Spleen (tissue), 11 donors: ENCODE measurements at regions not wholly inside any gene's neighbourhood (a gene's known extent, or its start where the extent isn't known, plus 50 kb on each side); places are given as distances from the start of the nearest gene placed in this dataset.
A peak's percentile ranks its signal among the peaks of the same experiment; 100 is the strongest.

ENCODE experiments used
- DNase-seq: peaks from one replicate; pipeline ENCODE4 v3.0.0-alpha.2; 2020
- H3K27ac ChIP-seq, 8 donors: fragments of 200-600 bp; sonication (generic) in 7 of 8; 1 replicate in 4 of 8; 2 replicates in 4 of 8; pipeline versions ENCODE4 v1.5.0 to v1.8.0; 2016 to 2021; ENCODE audit warnings: inconsistent platforms in 4 of 8, mild to moderate bottlenecking in 4 of 8, moderate library complexity in 1 of 8
- H3K27me3 ChIP-seq, 7 donors: fragments of 200-600 bp; sonication (generic) in 6 of 7; replicated peaks in 1 of 7; 1 replicate in 4 of 7; 2 replicates in 3 of 7; pipeline versions ENCODE4 v1.5.0 to v1.8.0; 2016 to 2021; ENCODE audit warnings: inconsistent platforms in 3 of 7, mild to moderate bottlenecking in 1 of 7
- H3K36me3 ChIP-seq, 6 donors: fragments of 200-600 bp; sonication (generic) in 5 of 6; 1 replicate in 4 of 6; 2 replicates in 2 of 6; pipeline versions ENCODE4 v1.5.0 to v1.8.0; 2016 to 2021; ENCODE audit warnings: inconsistent platforms in 2 of 6
- H3K4me1 ChIP-seq, 6 donors: fragments of 200-600 bp; sonication (generic) in 5 of 6; 1 replicate in 3 of 6; 2 replicates in 3 of 6; pipeline versions ENCODE4 v1.5.0 to v1.8.0; 2016 to 2021; ENCODE audit warnings: inconsistent platforms in 3 of 6
- H3K4me3 ChIP-seq, 8 donors: fragments of 200-600 bp; sonication (generic) in 7 of 8; 1 replicate in 4 of 8; 2 replicates in 4 of 8; pipeline versions ENCODE4 v1.5.0 to v1.8.0; 2016 to 2021; ENCODE audit warnings: inconsistent platforms in 4 of 8, mild to moderate bottlenecking in 4 of 8, moderate library complexity in 2 of 8
- H3K9me3 ChIP-seq, 8 donors: fragments of 200-600 bp; sonication (generic) in 7 of 8; 1 replicate in 4 of 8; 2 replicates in 4 of 8; pipeline versions ENCODE4 v1.5.0 to v1.8.0; 2016 to 2021; ENCODE audit warnings: inconsistent platforms in 4 of 8
- CTCF ChIP-seq, 11 experiments: fragments of 200-600 bp in 7 of 11; fragments of 450-650 bp in 4 of 11; sonication (generic) in 4 of 11; IDR thresholded peaks in 8 of 11; conservative IDR thresholded peaks in 3 of 11; 1 replicate in 7 of 11; 2 replicates in 4 of 11; pipeline versions ENCODE4 v1.4.0 to v1.8.0; 2016 to 2021; ENCODE audit warnings: antibody characterized with exemption in 11 of 11, inconsistent platforms in 4 of 11, mild to moderate bottlenecking in 1 of 11
- POLR2A ChIP-seq, 3 donors: fragments of 450-650 bp; IDR thresholded peaks; one replicate each; pipeline ENCODE4 v1.5.1; 2017; ENCODE audit warnings: antibody characterized with exemption in 3 of 3, mild to moderate bottlenecking in 1 of 3
- POLR2AphosphoS5 ChIP-seq, 3 donors: sonication (generic); formaldehyde crosslinking; IDR thresholded peaks; one replicate each; pipeline ENCODE4 v1.5.1; 2017; ENCODE audit warnings: antibody characterized with exemption in 3 of 3
- WGBS, 5 donors: extraction: QIAGEN DNeasy Blood & Tissue Kit in 3 of 5; methylation state at CpG; one replicate each; pipeline versions ENCODE4 v1.1.5 to v1.1.7; 2013 to 2018; 5-methylcytosine and 5-hydroxymethylcytosine counted together
- intact Hi-C: fragments of 100-400 bp; cut with DNase I; formaldehyde crosslinking; loops from one replicate; pipeline ENCODE4 v1.15.0; 2023; ENCODE audit warnings: low total_unique reads
- donor health status: healthy with polysubstance abuse.
- donor health status: DM: no; HTN: no; CAD: no; lungs with moderate emphysema.
- donor health status: DM: no; HTN: no; CAD: no.
- donor health status: Bipolar disorder and iron deficiency.
- donor health status: healthy.
- donor health status: DM: no; HTN: no; CAD: no.
- donor health status: DM: yes; HTN: yes; CAD: no.

DNA sequence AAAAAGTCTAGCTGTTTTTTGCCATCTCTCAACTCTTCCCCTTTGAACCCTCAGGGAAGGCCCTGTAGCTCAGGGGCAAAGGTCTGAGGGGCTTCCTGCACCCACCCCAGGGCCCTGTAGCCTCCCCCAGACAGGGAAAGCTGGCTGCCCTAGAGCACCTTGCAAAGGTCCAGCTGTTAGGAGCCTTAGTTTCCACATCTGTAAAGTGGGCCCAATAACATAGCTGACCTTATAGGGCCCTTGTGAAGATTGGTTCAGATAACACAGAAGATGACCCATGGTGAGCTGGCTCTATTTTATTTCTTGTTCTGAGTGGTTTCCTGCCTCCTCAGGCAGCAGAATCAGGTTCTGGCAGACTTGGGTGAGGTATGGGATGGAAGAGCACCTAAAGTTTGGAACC lies 55.2 kb upstream of the SMAD6 start:
- H3K4me3 ChIP-seq = no peak overlapping the region
- H3K36me3 ChIP-seq = no peaks in the 10 kb centered on the region
- H3K9me3 ChIP-seq = no peaks in the 10 kb centered on the region
- H3K27ac ChIP-seq = peak overlapping the region in 1 of 8 donors; percentile 2
- H3K27me3 ChIP-seq = no peaks in the 10 kb centered on the region
- TF ChIP-seq CTCF (IDR thresholded peaks at IDR 0.05 in 8 of 11, conservative IDR thresholded peaks at IDR 0.05 in 3 of 11) = no peak
- no peak for TF ChIP-seq POLR2A (IDR thresholded peaks at IDR 0.05)
- no peak for TF ChIP-seq POLR2AphosphoS5 (IDR thresholded peaks at IDR 0.05)
- H3K4me1 ChIP-seq = peaks cover 0 to 11% (median 4%) of the 10 kb centered on the region in 6 donors
- DNase-seq = no peak
- intact Hi-C loops = no loop called here

GRCh38 chr15:66647358-66647757 lies 54.7 kb upstream of the SMAD6 start:
- H3K4me3 ChIP-seq = no peak overlapping the region
- WGBS, 5 donors = 61 to 77% (median 63%) methylated on average over 13 to 16 of the region's 16 CpGs
- no peaks in the 10 kb centered on the region for H3K36me3 ChIP-seq
- peaks cover 0 to 11% (median 4%) of the 10 kb centered on the region in 6 donors for H3K4me1 ChIP-seq
- intact Hi-C loops = no loop called here
- no peak for TF ChIP-seq CTCF (IDR thresholded peaks at IDR 0.05 in 8 of 11, conservative IDR thresholded peaks at IDR 0.05 in 3 of 11)
- TF ChIP-seq POLR2A (IDR thresholded peaks at IDR 0.05) = no peak
- peak in 1 of 3 donors; percentile 15 for TF ChIP-seq POLR2AphosphoS5 (IDR thresholded peaks at IDR 0.05)
- H3K9me3 ChIP-seq = no peaks in the 10 kb centered on the region
- peak overlapping the region in 2 of 8 donors; percentile 4 to 24 for H3K27ac ChIP-seq
- no peak for DNase-seq
- H3K27me3 ChIP-seq = no peaks in the 10 kb centered on the region

GRCh38 chr15:66648588-66648987 lies 53.4 kb upstream of the SMAD6 start:
- H3K36me3 ChIP-seq = no peaks in the 10 kb centered on the region
- no peak for TF ChIP-seq POLR2A (IDR thresholded peaks at IDR 0.05)
- no peak for TF ChIP-seq CTCF (IDR thresholded peaks at IDR 0.05 in 8 of 11, conservative IDR thresholded peaks at IDR 0.05 in 3 of 11)
- DNase-seq = no peak
- H3K27ac ChIP-seq = no peak overlapping the region
- WGBS, 5 donors = 80 to 95% (median 82%) methylated on average over 3 of the region's 3 CpGs
- peaks cover 0 to 11% (median 4%) of the 10 kb centered on the region in 6 donors for H3K4me1 ChIP-seq
- no peak overlapping the region for H3K4me3 ChIP-seq
- H3K9me3 ChIP-seq = no peaks in the 10 kb centered on the region
- H3K27me3 ChIP-seq = peaks cover 0 to 4% (median 0%) of the 10 kb centered on the region in 7 donors
- intact Hi-C loops = no loop called here

- Histone ChIP-seq H3K27me3 (peaks cover 0 to 10% (median 0%) of the 10 kb centered on the region in 7 donors), H3K4me3 (no peak overlapping the region), H3K27ac (no peak overlapping the region), H3K9me3 (no peaks in the 10 kb centered on the region), H3K36me3 (no peaks in the 10 kb centered on the region), H3K4me1 (peaks cover 0 to 12% (median 5%) of the 10 kb centered on the region in 6 donors)
- TF ChIP-seq POLR2AphosphoS5 (IDR thresholded peaks at IDR 0.05) (no peak), POLR2A (IDR thresholded peaks at IDR 0.05) (no peak), CTCF (IDR thresholded peaks at IDR 0.05 in 8 of 11, conservative IDR thresholded peaks at IDR 0.05 in 3 of 11) (no peak)
- intact Hi-C loops = no loop called here
- DNase-seq = no peak
- WGBS, 5 donors = 76 to 89% (median 77%) methylated on average over 9 of the region's 9 CpGs
Measured at GRCh38 chr15:66649235-66649984, 52.6 kb upstream of the SMAD6 start.
